IMR-90 (cell line): ENCODE measurements at regions not wholly inside any gene's neighbourhood (a gene's known extent, or its start where the extent isn't known, plus 50 kb on each side); places are given as distances from the start of the nearest gene placed in this dataset.

Experiments
- BHLHE40 ChIP-seq: fragments of 150-350 bp; IDR thresholded peaks from 2 replicates; pipeline ENCODE4 v1.6.1; 2016; ENCODE audit warnings: mild to moderate bottlenecking, low read depth, low read length
- CEBPB ChIP-seq: IDR thresholded peaks from 2 replicates; pipeline ENCODE4 v1.6.1; 2012; ENCODE audit warnings: low read depth, low read length, improper control_type of control experiment
- CHD1 ChIP-seq: IDR thresholded peaks from 2 replicates; pipeline ENCODE4 v1.6.1; 2012; ENCODE audit warnings: low read depth, low read length, improper control_type of control experiment
- FOS ChIP-seq: fragments of 150-350 bp; IDR thresholded peaks from 2 replicates; pipeline ENCODE4 v1.6.1; 2016; ENCODE audit warnings: low read depth, low read length
- MAFK ChIP-seq: IDR thresholded peaks from 2 replicates; pipeline ENCODE4 v1.6.1; 2012; ENCODE audit warnings: low read depth, low read length, improper control_type of control experiment
- MXI1 ChIP-seq: IDR thresholded peaks from 2 replicates; pipeline ENCODE4 v1.6.1; 2012; ENCODE audit warnings: low read depth, mild to moderate bottlenecking, low read length, moderate library complexity, borderline replicate concordance
- POLR2A ChIP-seq: IDR thresholded peaks from 2 replicates; pipeline ENCODE4 v1.6.1; 2012; ENCODE audit warnings: mild to moderate bottlenecking, low read depth, low read length
- RAD21 ChIP-seq: IDR thresholded peaks from 2 replicates; pipeline ENCODE4 v1.6.1; 2012; ENCODE audit warnings: low read length, improper control_type of control experiment
- RCOR1 ChIP-seq: IDR thresholded peaks from 2 replicates; pipeline ENCODE4 v1.6.1; 2012; ENCODE audit warnings: mild to moderate bottlenecking, low read length, improper control_type of control experiment; ENCODE audit not compliant: insufficient replicate concordance
- RFX5 ChIP-seq: IDR thresholded peaks from 2 replicates; pipeline ENCODE4 v1.8.0; 2012; ENCODE audit warnings: low read depth, mild to moderate bottlenecking, low read length, moderate library complexity
- SMC3 ChIP-seq: fragments of 150-350 bp; IDR thresholded peaks from 2 replicates; pipeline ENCODE4 v1.6.1; 2016; ENCODE audit warnings: low read depth, mild to moderate bottlenecking, antibody characterized with exemption, low read length, moderate library complexity
- TF ChIP-seq, protein P1 (sequence below): conservative IDR thresholded peaks from 2 replicates; pipeline ENCODE4 v1.5.1; 2012; ENCODE audit warnings: mild to moderate bottlenecking, low read depth, low read length, improper control_type of control experiment
- TF ChIP-seq, protein P2 (sequence below): fragments of 150-350 bp; IDR thresholded peaks from 2 replicates; pipeline ENCODE4 v1.6.1; 2016; ENCODE audit warnings: low read depth, mild to moderate bottlenecking, low read length, moderate library complexity, borderline replicate concordance
- TF ChIP-seq, protein P3 (sequence below): fragments of 150-350 bp; IDR thresholded peaks from 2 replicates; pipeline ENCODE4 v1.6.1; 2017; ENCODE audit warnings: mild to moderate bottlenecking, antibody characterized with exemption, low read length, low read depth

DNA sequence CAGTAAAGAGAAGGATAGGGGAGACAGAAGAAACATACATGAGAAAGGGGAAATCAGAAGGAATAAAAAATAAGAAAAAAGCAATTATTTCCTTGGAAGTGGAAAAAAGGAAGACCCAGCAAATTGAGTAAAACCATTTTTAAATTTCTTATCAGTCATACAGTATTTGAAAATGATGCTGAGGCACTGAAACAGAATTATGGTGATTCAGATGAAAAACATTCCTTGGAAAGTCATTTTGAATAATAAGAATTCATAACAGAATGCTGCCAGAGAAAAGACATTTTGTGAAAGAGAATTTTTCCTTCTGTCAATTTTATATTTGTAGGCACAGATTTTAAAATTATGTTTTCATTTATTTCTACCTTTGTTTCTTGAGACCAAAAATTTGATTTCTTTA lies 895.5 kb upstream of the EPHA5 start:
- no peak for TF ChIP-seq POLR2A
- TF ChIP-seq, protein P1, sequence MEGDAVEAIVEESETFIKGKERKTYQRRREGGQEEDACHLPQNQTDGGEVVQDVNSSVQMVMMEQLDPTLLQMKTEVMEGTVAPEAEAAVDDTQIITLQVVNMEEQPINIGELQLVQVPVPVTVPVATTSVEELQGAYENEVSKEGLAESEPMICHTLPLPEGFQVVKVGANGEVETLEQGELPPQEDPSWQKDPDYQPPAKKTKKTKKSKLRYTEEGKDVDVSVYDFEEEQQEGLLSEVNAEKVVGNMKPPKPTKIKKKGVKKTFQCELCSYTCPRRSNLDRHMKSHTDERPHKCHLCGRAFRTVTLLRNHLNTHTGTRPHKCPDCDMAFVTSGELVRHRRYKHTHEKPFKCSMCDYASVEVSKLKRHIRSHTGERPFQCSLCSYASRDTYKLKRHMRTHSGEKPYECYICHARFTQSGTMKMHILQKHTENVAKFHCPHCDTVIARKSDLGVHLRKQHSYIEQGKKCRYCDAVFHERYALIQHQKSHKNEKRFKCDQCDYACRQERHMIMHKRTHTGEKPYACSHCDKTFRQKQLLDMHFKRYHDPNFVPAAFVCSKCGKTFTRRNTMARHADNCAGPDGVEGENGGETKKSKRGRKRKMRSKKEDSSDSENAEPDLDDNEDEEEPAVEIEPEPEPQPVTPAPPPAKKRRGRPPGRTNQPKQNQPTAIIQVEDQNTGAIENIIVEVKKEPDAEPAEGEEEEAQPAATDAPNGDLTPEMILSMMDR = no peak
- no peak for TF ChIP-seq FOS
- TF ChIP-seq RFX5 = no peak
- no peak for TF ChIP-seq CHD1
- no peak for TF ChIP-seq MXI1
- no peak for TF ChIP-seq SMC3
- TF ChIP-seq BHLHE40 = no peak
- no peak for TF ChIP-seq RCOR1
- no peak for TF ChIP-seq MAFK
- TF ChIP-seq CEBPB = no peak
- TF ChIP-seq, protein P2, sequence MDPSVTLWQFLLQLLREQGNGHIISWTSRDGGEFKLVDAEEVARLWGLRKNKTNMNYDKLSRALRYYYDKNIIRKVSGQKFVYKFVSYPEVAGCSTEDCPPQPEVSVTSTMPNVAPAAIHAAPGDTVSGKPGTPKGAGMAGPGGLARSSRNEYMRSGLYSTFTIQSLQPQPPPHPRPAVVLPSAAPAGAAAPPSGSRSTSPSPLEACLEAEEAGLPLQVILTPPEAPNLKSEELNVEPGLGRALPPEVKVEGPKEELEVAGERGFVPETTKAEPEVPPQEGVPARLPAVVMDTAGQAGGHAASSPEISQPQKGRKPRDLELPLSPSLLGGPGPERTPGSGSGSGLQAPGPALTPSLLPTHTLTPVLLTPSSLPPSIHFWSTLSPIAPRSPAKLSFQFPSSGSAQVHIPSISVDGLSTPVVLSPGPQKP = no peak
- no peak for TF ChIP-seq RAD21
- TF ChIP-seq, protein P3, sequence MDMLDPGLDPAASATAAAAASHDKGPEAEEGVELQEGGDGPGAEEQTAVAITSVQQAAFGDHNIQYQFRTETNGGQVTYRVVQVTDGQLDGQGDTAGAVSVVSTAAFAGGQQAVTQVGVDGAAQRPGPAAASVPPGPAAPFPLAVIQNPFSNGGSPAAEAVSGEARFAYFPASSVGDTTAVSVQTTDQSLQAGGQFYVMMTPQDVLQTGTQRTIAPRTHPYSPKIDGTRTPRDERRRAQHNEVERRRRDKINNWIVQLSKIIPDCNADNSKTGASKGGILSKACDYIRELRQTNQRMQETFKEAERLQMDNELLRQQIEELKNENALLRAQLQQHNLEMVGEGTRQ = no peak
